H1 (cell line): ENCODE measurements at regions not wholly inside any gene's neighbourhood (a gene's known extent, or its start where the extent isn't known, plus 50 kb on each side); places are given as distances from the start of the nearest gene placed in this dataset.

ENCODE experiments used
- BACH1 ChIP-seq: IDR thresholded peaks from 2 replicates; pipeline ENCODE4 v1.6.1; 2012; ENCODE audit warnings: low read length, improper control_type of control experiment
- BRCA1 ChIP-seq: IDR thresholded peaks from 2 replicates; pipeline ENCODE4 v1.6.1; 2012; ENCODE audit warnings: low read depth, low read length, improper control_type of control experiment
- CREB1 ChIP-seq: IDR thresholded peaks from 2 replicates; pipeline ENCODE4 v1.6.1; 2012; ENCODE audit warnings: inconsistent platforms
- RBBP5 ChIP-seq: IDR thresholded peaks from 2 replicates; pipeline ENCODE4 v1.7.1; 2012; ENCODE audit warnings: low read depth, mild to moderate bottlenecking, inconsistent platforms, low read length, moderate library complexity, borderline replicate concordance
- SIN3A ChIP-seq, 2 experiments: IDR thresholded peaks in 1 of 2; conservative IDR thresholded peaks in 1 of 2; 2 replicates each; pipeline ENCODE4 v1.6.1; 2011 to 2012; ENCODE audit warnings: low read length in 2 of 2, improper control_type of control experiment in 1 of 2, low read depth in 1 of 2, mild to moderate bottlenecking in 1 of 2
- TAF1 ChIP-seq: IDR thresholded peaks from 2 replicates; pipeline ENCODE4 v1.6.1; 2011; ENCODE audit warnings: mild to moderate bottlenecking, low read depth, low read length
- TCF12 ChIP-seq: IDR thresholded peaks from 2 replicates; pipeline ENCODE4 v1.6.1; 2011; ENCODE audit warnings: low read depth, mild to moderate bottlenecking, low read length
- TF ChIP-seq, protein P1 (sequence below), 3 experiments: IDR thresholded peaks; 1 replicate in 2 of 3; 2 replicates in 1 of 3; pipeline versions ENCODE4 v1.5.1 to v1.6.1; 2011; ENCODE audit warnings: low read length in 3 of 3, mild to moderate bottlenecking in 3 of 3, inconsistent platforms in 2 of 3, low read depth in 1 of 3, moderate library complexity in 1 of 3; ENCODE audit not compliant: insufficient read depth in 1 of 3; ENCODE audit errors: control extremely low read depth in 1 of 3
- TF ChIP-seq, protein P2 (sequence below): IDR thresholded peaks from 2 replicates; pipeline ENCODE4 v1.6.1; 2011; ENCODE audit warnings: low read length, improper control_type of control experiment

DNA sequence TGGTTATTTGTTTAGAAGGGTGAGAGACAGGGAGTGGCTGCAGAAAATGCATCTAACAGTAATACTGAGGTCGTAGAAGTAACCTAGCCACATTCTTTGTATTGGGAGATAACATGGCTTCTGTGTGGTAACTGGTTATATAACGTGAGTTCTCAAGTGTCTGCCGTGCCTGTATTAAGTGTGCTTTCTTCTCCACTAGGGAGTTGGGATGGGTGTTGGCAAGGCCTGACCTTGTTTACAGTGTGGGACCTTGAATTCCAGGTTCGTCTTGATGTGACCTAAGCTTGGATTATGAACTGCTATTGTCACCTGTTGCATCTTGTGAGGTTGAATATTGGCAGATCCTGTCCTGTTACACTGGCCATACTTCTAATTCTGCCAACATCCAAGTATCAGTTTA, 145.3 kb upstream of the NAMPT start:
- TF ChIP-seq, protein P1, sequence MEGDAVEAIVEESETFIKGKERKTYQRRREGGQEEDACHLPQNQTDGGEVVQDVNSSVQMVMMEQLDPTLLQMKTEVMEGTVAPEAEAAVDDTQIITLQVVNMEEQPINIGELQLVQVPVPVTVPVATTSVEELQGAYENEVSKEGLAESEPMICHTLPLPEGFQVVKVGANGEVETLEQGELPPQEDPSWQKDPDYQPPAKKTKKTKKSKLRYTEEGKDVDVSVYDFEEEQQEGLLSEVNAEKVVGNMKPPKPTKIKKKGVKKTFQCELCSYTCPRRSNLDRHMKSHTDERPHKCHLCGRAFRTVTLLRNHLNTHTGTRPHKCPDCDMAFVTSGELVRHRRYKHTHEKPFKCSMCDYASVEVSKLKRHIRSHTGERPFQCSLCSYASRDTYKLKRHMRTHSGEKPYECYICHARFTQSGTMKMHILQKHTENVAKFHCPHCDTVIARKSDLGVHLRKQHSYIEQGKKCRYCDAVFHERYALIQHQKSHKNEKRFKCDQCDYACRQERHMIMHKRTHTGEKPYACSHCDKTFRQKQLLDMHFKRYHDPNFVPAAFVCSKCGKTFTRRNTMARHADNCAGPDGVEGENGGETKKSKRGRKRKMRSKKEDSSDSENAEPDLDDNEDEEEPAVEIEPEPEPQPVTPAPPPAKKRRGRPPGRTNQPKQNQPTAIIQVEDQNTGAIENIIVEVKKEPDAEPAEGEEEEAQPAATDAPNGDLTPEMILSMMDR (IDR thresholded peaks at IDR 0.05; ENCODE audit: control extremely low read depth in 1 of 3, insufficient read depth in 1 of 3, low read depth in 1 of 3, low read length in 3 of 3), result no peak
- no peak for TF ChIP-seq RBBP5
- TF ChIP-seq BACH1, result no peak
- TF ChIP-seq TAF1, result no peak
- TF ChIP-seq, protein P2, sequence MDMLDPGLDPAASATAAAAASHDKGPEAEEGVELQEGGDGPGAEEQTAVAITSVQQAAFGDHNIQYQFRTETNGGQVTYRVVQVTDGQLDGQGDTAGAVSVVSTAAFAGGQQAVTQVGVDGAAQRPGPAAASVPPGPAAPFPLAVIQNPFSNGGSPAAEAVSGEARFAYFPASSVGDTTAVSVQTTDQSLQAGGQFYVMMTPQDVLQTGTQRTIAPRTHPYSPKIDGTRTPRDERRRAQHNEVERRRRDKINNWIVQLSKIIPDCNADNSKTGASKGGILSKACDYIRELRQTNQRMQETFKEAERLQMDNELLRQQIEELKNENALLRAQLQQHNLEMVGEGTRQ, result no peak
- no peak for TF ChIP-seq CREB1
- TF ChIP-seq SIN3A (conservative IDR thresholded peaks at IDR 0.05 in 1 of 2, IDR thresholded peaks at IDR 0.05 in 1 of 2; ENCODE audit: low read depth in 1 of 2, low read length in 2 of 2), result no peak
- TF ChIP-seq TCF12, result no peak
- no peak for TF ChIP-seq BRCA1
